GM23248 (cell line): ENCODE measurements at regions not wholly inside any gene's neighbourhood (a gene's known extent, or its start where the extent isn't known, plus 50 kb on each side); places are given as distances from the start of the nearest gene placed in this dataset.
"Not testable (repeated sequence)": the region's sequence is repeated elsewhere in the genome, so short reads cannot be mapped to it uniquely, and the experiment has no call there.

Experiments used
- DNase-seq: peaks from one replicate; pipeline ENCODE4 v3.0.0-alpha.2; 2015
- H2AFZ ChIP-seq: fragments of 200-600 bp; sonication (generic); 2 replicates; pipeline ENCODE4 v1.6.1; 2016; ENCODE audit warnings: antibody characterized with exemption
- H3F3A ChIP-seq: fragments of 200-600 bp; sonication (generic); 2 replicates; pipeline ENCODE4 v1.6.1; 2016; ENCODE audit warnings: mild to moderate bottlenecking, antibody characterized with exemption, mixed run types; ENCODE audit not compliant: insufficient read depth
- H3K27ac ChIP-seq: fragments of 200-600 bp; sonication (generic); 2 replicates; pipeline ENCODE4 v1.5.1; 2016; ENCODE audit warnings: mild to moderate bottlenecking
- H3K27me3 ChIP-seq: fragments of 200-600 bp; sonication (generic); replicated peaks from 2 replicates; pipeline ENCODE4 v1.6.1; 2016; ENCODE audit warnings: mild to moderate bottlenecking; ENCODE audit not compliant: insufficient read depth
- H3K36me3 ChIP-seq: fragments of 200-600 bp; sonication (generic); 2 replicates; pipeline ENCODE4 v1.6.1; 2016; ENCODE audit warnings: low read depth, mild to moderate bottlenecking
- H3K4me1 ChIP-seq: fragments of 200-600 bp; sonication (generic); 2 replicates; pipeline ENCODE4 v1.6.1; 2016; ENCODE audit warnings: mild to moderate bottlenecking; ENCODE audit not compliant: insufficient read depth
- H3K4me2 ChIP-seq: fragments of 200-600 bp; sonication (generic); one replicate; pipeline ENCODE4 v1.6.1; 2016; ENCODE audit warnings: mild to moderate bottlenecking; ENCODE audit not compliant: unreplicated experiment
- H3K4me3 ChIP-seq: fragments of 200-600 bp; sonication (generic); 2 replicates; pipeline ENCODE4 v1.5.1; 2016; ENCODE audit warnings: mild to moderate bottlenecking
- H3K79me2 ChIP-seq: fragments of 200-600 bp; sonication (generic); 2 replicates; pipeline ENCODE4 v1.6.1; 2016; ENCODE audit warnings: mild to moderate bottlenecking; ENCODE audit not compliant: insufficient read depth
- H3K9ac ChIP-seq: fragments of 200-600 bp; sonication (generic); 2 replicates; pipeline ENCODE4 v1.6.1; 2016; ENCODE audit warnings: mild to moderate bottlenecking
- H3K9me2 ChIP-seq: fragments of 200-600 bp; sonication (generic); 2 replicates; pipeline ENCODE4 v1.6.1; 2016; ENCODE audit warnings: mixed run types, mild to moderate bottlenecking, moderate library complexity; ENCODE audit not compliant: insufficient read depth
- H3K9me3 ChIP-seq: fragments of 200-600 bp; sonication (generic); one replicate; pipeline ENCODE4 v1.6.1; 2017; ENCODE audit warnings: low read depth
- H4K20me1 ChIP-seq: fragments of 200-600 bp; sonication (generic); 2 replicates; pipeline ENCODE4 v1.6.0; 2016; ENCODE audit not compliant: insufficient read depth
- EZH2 ChIP-seq: fragments of 200-600 bp; sonication (generic); IDR thresholded peaks from 2 replicates; pipeline ENCODE4 v1.6.1; 2018; ENCODE audit warnings: antibody characterized with exemption, mild to moderate bottlenecking; ENCODE audit not compliant: insufficient read depth, poor library complexity, severe bottlenecking
- EZH2phosphoT487 ChIP-seq: fragments of 200-600 bp; sonication (generic); IDR thresholded peaks from 2 replicates; pipeline ENCODE4 v1.6.1; 2018; ENCODE audit warnings: antibody characterized with exemption, moderate library complexity, mild to moderate bottlenecking, low read depth; ENCODE audit not compliant: insufficient read depth
- WGBS, 2 experiments: methylation state at CpG; one replicate each; pipeline ENCODE4 v1.1.6; 2015 to 2017; ENCODE audit warnings: low lambda C conversion rate in 2 of 2, low coverage in 1 of 2; ENCODE audit errors: missing lambda C conversion rate in 2 of 2; 5-methylcytosine and 5-hydroxymethylcytosine counted together
- in situ Hi-C: fragments of 300-500 bp; cut with MboI; formaldehyde crosslinking; loops from 2 replicates; pipeline ENCODE4 v1.15.0; 2020

DNA sequence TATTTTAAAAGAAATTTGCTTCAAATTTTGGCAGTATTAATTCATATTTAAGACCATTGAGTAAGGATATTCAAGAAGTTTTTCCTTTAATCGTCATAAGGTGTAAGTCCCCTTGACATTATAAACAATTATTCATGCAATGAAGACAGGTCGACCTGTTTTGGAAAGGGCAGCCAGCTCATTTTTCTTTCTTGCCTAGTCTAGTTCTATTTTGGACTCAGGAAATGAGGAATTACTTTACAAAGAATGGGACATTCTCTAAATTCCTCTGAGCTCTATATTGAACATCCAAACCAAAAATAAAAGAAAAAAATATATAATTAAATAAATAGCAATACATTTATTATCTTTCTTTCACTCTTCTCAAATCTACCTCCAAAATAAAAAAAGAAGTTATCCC lies 595.6 kb upstream of the KIF2B start:
- in situ Hi-C loops = no loop called here
- H2AFZ ChIP-seq = no peak overlapping the region
- H3K4me3 ChIP-seq = no peak overlapping the region
- no peak overlapping the region for H3K9ac ChIP-seq
- H3F3A ChIP-seq = no peaks in the 10 kb centered on the region
- TF ChIP-seq EZH2phosphoT487 = no peak
- TF ChIP-seq EZH2 = no peak
- H3K27ac ChIP-seq = no peak overlapping the region
- DNase-seq = no peak
- no peak overlapping the region for H3K4me2 ChIP-seq
- no peaks in the 10 kb centered on the region for H3K9me3 ChIP-seq
- H3K79me2 ChIP-seq = no peaks in the 10 kb centered on the region
- no peaks in the 10 kb centered on the region for H3K27me3 ChIP-seq
- no peaks in the 10 kb centered on the region for H3K4me1 ChIP-seq
- no peaks in the 10 kb centered on the region for H3K9me2 ChIP-seq
- 0 to 3% methylated on average over 2 of the region's 2 CpGs for WGBS, 2 experiments
- no peaks in the 10 kb centered on the region for H4K20me1 ChIP-seq
- no peaks in the 10 kb centered on the region for H3K36me3 ChIP-seq

DNA sequence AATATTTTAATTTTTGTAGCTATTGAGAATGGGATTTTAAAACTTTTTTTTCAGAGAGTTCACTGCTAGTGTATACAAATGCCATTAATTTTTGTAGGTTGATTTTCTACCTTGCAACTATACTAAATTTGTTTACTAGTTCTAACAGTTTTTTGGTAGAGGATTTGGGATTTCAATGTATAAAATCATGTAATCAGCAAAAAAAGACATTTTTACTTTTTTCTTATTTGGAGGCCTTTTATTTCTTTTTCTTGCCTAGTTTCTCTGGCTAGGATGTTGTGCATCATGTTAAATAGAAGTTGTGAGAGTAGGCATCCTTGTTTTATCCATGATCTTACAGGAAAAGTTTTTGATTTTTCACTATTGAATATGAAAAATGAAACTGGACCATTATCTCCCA lies 602.9 kb upstream of the KIF2B start:
- TF ChIP-seq EZH2 (no peak), EZH2phosphoT487 (no peak)
- Histone ChIP-seq H3K9ac (no peak overlapping the region), H2AFZ (no peak overlapping the region), H3F3A (no peaks in the 10 kb centered on the region), H3K9me2 (no peaks in the 10 kb centered on the region), H3K4me2 (no peak overlapping the region), H3K27ac (no peak overlapping the region), H3K4me1 (no peaks in the 10 kb centered on the region), H3K27me3 (no peaks in the 10 kb centered on the region), H3K36me3 (no peaks in the 10 kb centered on the region), H4K20me1 (no peaks in the 10 kb centered on the region), H3K9me3 (no peaks in the 10 kb centered on the region), H3K79me2 (no peaks in the 10 kb centered on the region), H3K4me3 (no peak overlapping the region)
- in situ Hi-C loops = no loop called here
- DNase-seq = no peak

DNA sequence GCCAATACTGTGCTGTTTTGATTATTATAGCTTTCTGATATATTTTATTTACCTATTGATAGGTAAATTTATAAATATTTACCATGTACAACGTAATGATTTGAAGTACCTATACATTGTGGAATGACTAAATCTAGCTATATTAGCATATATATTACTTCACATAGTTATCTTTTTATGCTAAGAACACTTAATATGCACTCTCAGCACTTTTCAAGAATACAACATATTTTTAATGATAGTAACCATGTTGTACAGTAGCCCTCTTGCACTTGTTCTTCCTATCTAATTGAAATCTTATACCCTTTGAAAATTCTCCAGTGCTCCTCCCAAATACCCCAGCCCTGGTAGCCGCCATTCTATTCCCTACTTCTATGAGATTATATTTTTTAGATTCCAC lies 604.0 kb upstream of the KIF2B start:
- in situ Hi-C loops = no loop called here
- H3K4me1 ChIP-seq = no peaks in the 10 kb centered on the region

DNA sequence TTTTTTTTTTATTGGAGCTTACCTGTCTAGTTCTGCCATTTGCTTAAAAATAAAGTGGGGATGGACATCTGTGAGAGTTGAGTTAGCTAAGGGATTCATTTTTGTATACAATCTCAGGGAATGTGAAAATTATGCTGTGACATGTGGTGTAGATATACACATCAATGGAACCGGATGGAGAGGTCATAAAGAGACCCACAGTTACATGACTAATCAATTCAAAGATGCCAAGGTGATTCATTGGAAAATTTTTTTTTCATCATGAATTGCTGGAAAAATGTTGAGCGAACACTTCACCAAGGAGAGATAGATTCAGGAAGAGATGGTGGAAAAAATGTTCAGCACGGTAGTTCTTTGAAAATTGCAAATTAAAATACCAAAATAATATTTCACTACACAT lies 605.4 kb upstream of the KIF2B start:
- no peak overlapping the region for H3K9ac ChIP-seq
- H3K9me3 ChIP-seq = no peaks in the 10 kb centered on the region
- TF ChIP-seq EZH2phosphoT487 (no peak), EZH2 (no peak)
- no peaks in the 10 kb centered on the region for H3K36me3 ChIP-seq
- in situ Hi-C loops = no loop called here
- H3K27me3 ChIP-seq = no peaks in the 10 kb centered on the region
- no peak overlapping the region for H3K27ac ChIP-seq
- DNase-seq = no peak
- no peaks in the 10 kb centered on the region for H3K4me1 ChIP-seq
- H4K20me1 ChIP-seq = no peaks in the 10 kb centered on the region
- H3K4me2 ChIP-seq = no peak overlapping the region
- H2AFZ ChIP-seq = no peak overlapping the region
- no peak overlapping the region for H3K4me3 ChIP-seq
- H3K79me2 ChIP-seq = no peaks in the 10 kb centered on the region
- WGBS, 2 experiments = 26 to 37% methylated on average over 3 of the region's 3 CpGs
- H3F3A ChIP-seq = no peaks in the 10 kb centered on the region
- no peaks in the 10 kb centered on the region for H3K9me2 ChIP-seq

More for the DNA sequence above, 604.0 kb upstream of the KIF2B start:
- no peaks in the 10 kb centered on the region for H3F3A ChIP-seq
- no peak overlapping the region for H3K9ac ChIP-seq
- H3K27me3 ChIP-seq = no peaks in the 10 kb centered on the region
- H4K20me1 ChIP-seq = no peaks in the 10 kb centered on the region
- no peaks in the 10 kb centered on the region for H3K9me3 ChIP-seq
- TF ChIP-seq EZH2 (no peak), EZH2phosphoT487 (no peak)
- H3K9me2 ChIP-seq = no peaks in the 10 kb centered on the region
- no peak for DNase-seq
- H3K79me2 ChIP-seq = no peaks in the 10 kb centered on the region
- no peak overlapping the region for H3K4me2 ChIP-seq
- H2AFZ ChIP-seq = no peak overlapping the region
- no peak overlapping the region for H3K4me3 ChIP-seq
- WGBS, 2 experiments = 9 to 21% methylated on average over 2 of the region's 2 CpGs
- H3K36me3 ChIP-seq = no peaks in the 10 kb centered on the region
- no peak overlapping the region for H3K27ac ChIP-seq

DNA sequence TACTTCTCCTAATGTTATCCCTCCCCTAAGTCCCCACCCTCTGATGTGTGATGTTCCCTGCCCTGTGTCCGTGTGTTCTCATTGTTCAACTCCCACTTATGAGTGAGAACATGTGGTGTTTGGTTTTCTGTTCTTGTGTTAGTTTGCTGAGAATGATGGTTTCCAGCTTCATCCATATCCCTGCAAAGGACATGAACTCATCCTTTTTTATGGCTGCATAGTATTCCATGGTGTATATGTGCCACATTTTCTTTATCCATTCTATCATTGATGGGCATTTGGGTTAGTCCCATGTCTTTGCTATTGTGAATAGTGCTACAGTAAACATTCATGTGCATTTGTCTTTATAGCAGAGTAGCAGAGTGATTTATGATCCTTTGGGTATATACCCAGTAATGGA lies 613.8 kb upstream of the KIF2B start:
- H3K4me2 ChIP-seq, H3K9me3 ChIP-seq, H3K9ac ChIP-seq, H3K27me3 ChIP-seq, H3K9me2 ChIP-seq, H3K4me1 ChIP-seq, H3K36me3 ChIP-seq, H4K20me1 ChIP-seq, H3K4me3 ChIP-seq, in situ Hi-C loops, H3K27ac ChIP-seq, H2AFZ ChIP-seq, DNase-seq, H3K79me2 ChIP-seq, H3F3A ChIP-seq: not testable (repeated sequence)
- WGBS, 2 experiments = 28 to 58% methylated on average over 1 of the region's 1 CpG
